Panc1 (cell line): ENCODE measurements at regions not wholly inside any gene's neighbourhood (a gene's known extent, or its start where the extent isn't known, plus 50 kb on each side); places are given as distances from the start of the nearest gene placed in this dataset.

ENCODE experiments used
- CTCF ChIP-seq: fragments of 450-650 bp; IDR thresholded peaks from 2 replicates; pipeline ENCODE4 v1.5.1; 2017; ENCODE audit warnings: mild to moderate bottlenecking
- POLR2AphosphoS5 ChIP-seq: IDR thresholded peaks from 2 replicates; pipeline ENCODE4 v1.6.1; 2012; ENCODE audit warnings: mild to moderate bottlenecking, low read depth, low read length, moderate library complexity
- TCF7L2 ChIP-seq: IDR thresholded peaks from 2 replicates; pipeline ENCODE4 v1.6.1; 2011; ENCODE audit warnings: mild to moderate bottlenecking, low read depth, low read length, inconsistent platforms

DNA sequence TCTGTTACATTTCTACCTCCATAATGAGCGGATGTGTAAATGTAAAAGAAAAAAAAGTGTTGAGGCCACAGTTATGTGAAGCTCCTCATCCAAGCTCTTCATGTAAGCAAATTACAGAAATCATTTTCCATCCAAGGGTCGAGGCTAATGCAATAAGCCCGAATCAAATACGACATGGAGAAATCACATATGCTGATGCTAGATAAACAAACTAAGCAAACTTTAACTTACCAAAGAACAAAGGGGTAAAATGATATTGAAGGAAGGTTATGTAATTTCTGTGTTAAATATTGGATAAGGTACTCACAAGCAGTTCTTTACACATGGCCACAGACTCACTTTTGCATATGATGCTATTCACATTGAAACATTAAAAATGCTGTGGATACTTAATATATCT lies 310.2 kb upstream of the ID2 start:
- TF ChIP-seq CTCF = no peak
- no peak for TF ChIP-seq TCF7L2
- TF ChIP-seq POLR2AphosphoS5 = no peak
